ENCODE measurements at regions not wholly inside any gene's neighbourhood (a gene's known extent, or its start where the extent isn't known, plus 50 kb on each side); places are given as distances from the start of the nearest gene placed in this dataset.
A peak's percentile ranks its signal among the peaks of the same experiment; 100 is the strongest.
"Not testable (repeated sequence)": the region's sequence is repeated elsewhere in the genome, so short reads cannot be mapped to it uniquely, and the experiment has no call there.

DNA sequence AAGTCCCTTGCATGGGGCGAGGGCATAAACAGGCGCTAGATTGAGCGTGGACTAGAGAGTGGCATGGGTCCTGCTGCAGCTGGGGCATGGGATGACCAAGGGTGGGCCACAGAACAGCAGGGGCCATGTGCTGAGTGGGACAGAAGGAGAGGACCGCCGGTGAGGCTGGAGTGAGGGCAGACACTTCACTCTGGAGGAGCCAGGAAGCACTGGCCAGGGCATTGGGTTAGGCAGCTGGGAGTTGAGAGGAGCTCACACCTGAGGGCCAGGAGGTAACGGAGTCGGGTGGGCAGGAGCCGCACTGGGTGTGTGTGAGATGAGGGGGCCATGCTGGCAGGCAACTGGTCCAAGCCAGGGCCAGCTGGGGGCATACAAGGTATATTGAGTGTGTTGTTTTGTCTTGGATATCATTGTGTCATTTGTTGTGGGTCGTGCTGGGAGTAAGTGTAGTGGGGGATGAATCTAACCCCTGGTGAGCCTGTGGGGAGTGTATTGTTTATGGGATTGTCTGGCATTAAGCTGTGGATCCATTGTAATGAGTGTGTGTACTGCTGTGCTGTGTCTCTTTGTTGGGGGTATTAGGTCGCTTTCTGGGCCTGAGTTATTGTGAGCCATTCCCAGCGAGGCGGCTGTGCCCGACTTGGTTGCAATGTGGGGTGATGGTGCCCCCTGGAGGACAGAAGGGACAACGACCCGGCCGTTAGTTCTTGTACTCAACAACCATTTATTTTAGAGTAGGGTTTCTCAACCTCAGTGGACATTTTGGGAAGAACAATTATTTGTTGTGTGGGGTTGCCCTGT is 256.5 kb upstream of the TP53TG3 start:
- not testable (repeated sequence) for TF ChIP-seq POLR2A (IDR thresholded peaks at IDR 0.05)
- TF ChIP-seq, protein P1, sequence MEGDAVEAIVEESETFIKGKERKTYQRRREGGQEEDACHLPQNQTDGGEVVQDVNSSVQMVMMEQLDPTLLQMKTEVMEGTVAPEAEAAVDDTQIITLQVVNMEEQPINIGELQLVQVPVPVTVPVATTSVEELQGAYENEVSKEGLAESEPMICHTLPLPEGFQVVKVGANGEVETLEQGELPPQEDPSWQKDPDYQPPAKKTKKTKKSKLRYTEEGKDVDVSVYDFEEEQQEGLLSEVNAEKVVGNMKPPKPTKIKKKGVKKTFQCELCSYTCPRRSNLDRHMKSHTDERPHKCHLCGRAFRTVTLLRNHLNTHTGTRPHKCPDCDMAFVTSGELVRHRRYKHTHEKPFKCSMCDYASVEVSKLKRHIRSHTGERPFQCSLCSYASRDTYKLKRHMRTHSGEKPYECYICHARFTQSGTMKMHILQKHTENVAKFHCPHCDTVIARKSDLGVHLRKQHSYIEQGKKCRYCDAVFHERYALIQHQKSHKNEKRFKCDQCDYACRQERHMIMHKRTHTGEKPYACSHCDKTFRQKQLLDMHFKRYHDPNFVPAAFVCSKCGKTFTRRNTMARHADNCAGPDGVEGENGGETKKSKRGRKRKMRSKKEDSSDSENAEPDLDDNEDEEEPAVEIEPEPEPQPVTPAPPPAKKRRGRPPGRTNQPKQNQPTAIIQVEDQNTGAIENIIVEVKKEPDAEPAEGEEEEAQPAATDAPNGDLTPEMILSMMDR (IDR thresholded peaks at IDR 0.05): peak in 1 of 6 experiments; percentile 11
